ENCODE measurements at regions not wholly inside any gene's neighbourhood (a gene's known extent, or its start where the extent isn't known, plus 50 kb on each side); places are given as distances from the start of the nearest gene placed in this dataset.

- no peak for DNase-seq (ENCODE audit: low spot score)
- in situ Hi-C loops (cut with MboI; ENCODE audit: low sequenced_read_pairs, unreplicated experiment) = no loop called here
- no peak for TF ChIP-seq CTCF (IDR thresholded peaks at IDR 0.05; ENCODE audit: borderline replicate concordance, control extremely low read depth, extremely low read depth, insufficient read depth, missing control alignments)
Measured at GRCh38 chr5:12183003-12183402, 278.8 kb upstream of the CTNND2 start.

- DNase-seq (ENCODE audit: low spot score) = no peak
- in situ Hi-C loops (cut with MboI; ENCODE audit: low sequenced_read_pairs, unreplicated experiment) = no loop called here
- TF ChIP-seq CTCF (IDR thresholded peaks at IDR 0.05; ENCODE audit: borderline replicate concordance, control extremely low read depth, extremely low read depth, insufficient read depth, missing control alignments) = no peak
Measured at GRCh38 chr5:12177851-12178250, 273.6 kb upstream of the CTNND2 start.

GRCh38 chr5:12177225-12177624 lies 273.0 kb upstream of the CTNND2 start:
- in situ Hi-C loops (cut with MboI; ENCODE audit: low sequenced_read_pairs, unreplicated experiment) = no loop called here
- no peak for DNase-seq (ENCODE audit: low spot score)
- TF ChIP-seq CTCF (IDR thresholded peaks at IDR 0.05; ENCODE audit: borderline replicate concordance, control extremely low read depth, extremely low read depth, insufficient read depth, missing control alignments) = no peak

GRCh38 chr5:12175914-12176585 lies 271.8 kb upstream of the CTNND2 start:
- DNase-seq (ENCODE audit: low spot score) = no peak
- in situ Hi-C loops (cut with MboI; ENCODE audit: low sequenced_read_pairs, unreplicated experiment) = no loop called here
- no peak for TF ChIP-seq CTCF (IDR thresholded peaks at IDR 0.05; ENCODE audit: borderline replicate concordance, control extremely low read depth, extremely low read depth, insufficient read depth, missing control alignments)

- in situ Hi-C loops (cut with MboI; ENCODE audit: low sequenced_read_pairs, unreplicated experiment) = no loop called here
- no peak for DNase-seq (ENCODE audit: low spot score)
- no peak for TF ChIP-seq CTCF (IDR thresholded peaks at IDR 0.05; ENCODE audit: borderline replicate concordance, control extremely low read depth, extremely low read depth, insufficient read depth, missing control alignments)
Measured at GRCh38 chr5:12174734-12175133, 270.5 kb upstream of the CTNND2 start.

- TF ChIP-seq CTCF (IDR thresholded peaks at IDR 0.05; ENCODE audit: borderline replicate concordance, control extremely low read depth, extremely low read depth, insufficient read depth, missing control alignments) = no peak
- no peak for DNase-seq (ENCODE audit: low spot score)
- in situ Hi-C loops (cut with MboI; ENCODE audit: low sequenced_read_pairs, unreplicated experiment) = no loop called here
Measured at GRCh38 chr5:12169536-12169935, 265.3 kb upstream of the CTNND2 start.

Measured in GM13976 (cell line).